ENCODE measurements at regions not wholly inside any gene's neighbourhood (a gene's known extent, or its start where the extent isn't known, plus 50 kb on each side); places are given as distances from the start of the nearest gene placed in this dataset.
"Not testable (repeated sequence)": the region's sequence is repeated elsewhere in the genome, so short reads cannot be mapped to it uniquely, and the experiment has no call there.

GRCh38 chr16:51544851-51545467, 393.9 kb upstream of the SALL1 start:
- no peak for DNase-seq (ENCODE audit: low read depth, low spot score)

GRCh38 chr16:51543971-51544370, 392.9 kb upstream of the SALL1 start:
- DNase-seq (ENCODE audit: low read depth, low spot score) = no peak

GRCh38 chr16:51542981-51543815, 392.1 kb upstream of the SALL1 start:
- DNase-seq (ENCODE audit: low read depth, low spot score) = no peak

GRCh38 chr16:51540259-51540658, 389.2 kb upstream of the SALL1 start:
- DNase-seq (ENCODE audit: low read depth, low spot score) = no peak

GRCh38 chr16:51538707-51539498, 387.8 kb upstream of the SALL1 start:
- DNase-seq (ENCODE audit: low read depth, low spot score) = peak; percentile 67

- DNase-seq (ENCODE audit: low read depth, low spot score) = no peak
Measured at GRCh38 chr16:51535591-51535990, 384.5 kb upstream of the SALL1 start.

GRCh38 chr16:51532551-51532950, 381.5 kb upstream of the SALL1 start:
- DNase-seq (ENCODE audit: low read depth, low spot score) = no peak

- DNase-seq (ENCODE audit: low read depth, low spot score) = no peak
Measured at GRCh38 chr16:51531271-51531670, 380.2 kb upstream of the SALL1 start.

- no peak for DNase-seq (ENCODE audit: low read depth, low spot score)
Measured at GRCh38 chr16:51527349-51527748, 376.3 kb upstream of the SALL1 start.

GRCh38 chr16:51526621-51527020, 375.6 kb upstream of the SALL1 start:
- no peak for DNase-seq (ENCODE audit: low read depth, low spot score)

GRCh38 chr16:51524555-51525373, 373.7 kb upstream of the SALL1 start:
- peak; percentile 70 for DNase-seq (ENCODE audit: low read depth, low spot score)

GRCh38 chr16:51524070-51524469, 373.0 kb upstream of the SALL1 start:
- no peak for DNase-seq (ENCODE audit: low read depth, low spot score)

- DNase-seq (ENCODE audit: low read depth, low spot score) = no peak
Measured at GRCh38 chr16:51523400-51523799, 372.3 kb upstream of the SALL1 start.

GRCh38 chr16:51522902-51523301, 371.8 kb upstream of the SALL1 start:
- no peak for DNase-seq (ENCODE audit: low read depth, low spot score)

GRCh38 chr16:51516960-51517359, 365.9 kb upstream of the SALL1 start:
- not testable (repeated sequence) for DNase-seq (ENCODE audit: low read depth, low spot score)

- no peak for DNase-seq (ENCODE audit: low read depth, low spot score)
Measured at GRCh38 chr16:51510416-51510815, 359.3 kb upstream of the SALL1 start.

GRCh38 chr16:51509336-51509735, 358.3 kb upstream of the SALL1 start:
- no peak for DNase-seq (ENCODE audit: low read depth, low spot score)

- no peak for DNase-seq (ENCODE audit: low read depth, low spot score)
Measured at GRCh38 chr16:51508490-51509212, 357.6 kb upstream of the SALL1 start.

GRCh38 chr16:51507286-51507685, 356.2 kb upstream of the SALL1 start:
- no peak for DNase-seq (ENCODE audit: low read depth, low spot score)

GRCh38 chr16:51500306-51500705, 349.2 kb upstream of the SALL1 start:
- no peak for DNase-seq (ENCODE audit: low read depth, low spot score)
